ENCODE measurements at regions not wholly inside any gene's neighbourhood (a gene's known extent, or its start where the extent isn't known, plus 50 kb on each side); places are given as distances from the start of the nearest gene placed in this dataset.

DNA sequence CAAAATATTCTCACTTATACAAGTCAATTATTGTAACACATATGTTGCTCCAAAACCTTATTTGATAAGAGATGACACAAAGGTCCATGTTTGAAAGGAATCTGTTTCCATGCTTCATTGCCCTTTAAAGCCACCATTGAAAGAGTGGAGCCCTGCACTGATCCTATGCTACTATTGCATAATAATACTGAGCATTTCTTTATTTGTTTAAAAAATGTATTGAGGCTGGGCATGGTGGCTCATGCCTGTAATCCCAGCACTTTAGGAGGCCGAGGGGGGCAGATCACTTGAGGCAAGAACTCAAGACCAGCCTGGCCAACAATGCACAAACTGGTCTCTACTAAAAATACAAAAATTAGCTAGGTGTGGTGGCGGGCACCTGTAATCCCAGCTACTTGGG, 178.8 kb upstream of the STARD13 start:
- H3K9me3 Mint-ChIP-seq: peaks cover 11% of the 10 kb centered on the region in 2 experiments; a peak in 4 of 5 replicates
- Histone ChIP-seq H4K20me1 (ENCODE audit: control insufficient read depth, insufficient read depth, insufficient read length) (no peaks in the 10 kb centered on the region), H2AK5ac (ENCODE audit: insufficient read length, low read length) (no peak overlapping the region), H2BK15ac (ENCODE audit: low read depth, low read length) (no peak overlapping the region), H3K4ac (ENCODE audit: low read depth, low read length) (no peak overlapping the region), H2BK5ac (ENCODE audit: insufficient read length, low read length) (no peak overlapping the region), H3K27ac (ENCODE audit: insufficient read length, low read depth, low read length) (no peak overlapping the region), H2BK120ac (ENCODE audit: low read depth, low read length, poor library complexity, severe bottlenecking) (no peak overlapping the region), H3T11ph (ENCODE audit: low read length) (no peak overlapping the region), H3K23ac (ENCODE audit: insufficient read length, low read depth, low read length) (no peak overlapping the region), H3K79me2 (ENCODE audit: insufficient read depth, low read length) (no peaks in the 10 kb centered on the region), H3K4me2 (ENCODE audit: insufficient read depth, insufficient read length, low read length) (no peak overlapping the region), H3K18ac (ENCODE audit: insufficient read length, low read depth, low read length) (no peak overlapping the region), H3K9ac (ENCODE audit: extremely low read depth, insufficient read length, low read length) (no peak overlapping the region), H3K56ac (ENCODE audit: insufficient read length, low read depth, low read length) (no peak overlapping the region), H4K5ac (ENCODE audit: insufficient read length, low read depth, low read length) (no peak overlapping the region), H2BK20ac (ENCODE audit: low read depth, low read length, poor library complexity, severe bottlenecking) (no peak overlapping the region), H2AFZ (ENCODE audit: low read length) (no peak overlapping the region), H3K23me2 (ENCODE audit: insufficient read length, low read depth, low read length, poor library complexity, severe bottlenecking) (no peaks in the 10 kb centered on the region), H3K9me3 (ENCODE audit: control insufficient read depth, low read depth, low read length) (no peaks in the 10 kb centered on the region), H4K8ac (replicated peaks; ENCODE audit: insufficient read length, low read depth, low read length) (no peak overlapping the region), H3K4me1 (ENCODE audit: insufficient read depth, low read length) (no peaks in the 10 kb centered on the region), H3K27me3 (ENCODE audit: insufficient read depth, low read length) (no peaks in the 10 kb centered on the region), H3K14ac (ENCODE audit: insufficient read depth, low read length) (no peak overlapping the region), H3K79me1 (ENCODE audit: insufficient read depth, low read depth, low read length, poor library complexity, severe bottlenecking) (no peaks in the 10 kb centered on the region), H2BK12ac (ENCODE audit: insufficient read length, low read depth, low read length) (no peak overlapping the region), H4K91ac (ENCODE audit: insufficient read length, low read depth, low read length) (no peak overlapping the region)
- H3K4me1 Mint-ChIP-seq: no peaks in the 10 kb centered on the region
- DNase-seq: no peak
- no peak for TF ChIP-seq CTCF (conservative IDR thresholded peaks at IDR 0.05)
- no peaks in the 10 kb centered on the region for H3K27me3 Mint-ChIP-seq (ENCODE audit: low read depth)
- no CpG with 5 or more reads among the region's 2 CpGs for WGBS (ENCODE audit: extremely low coverage, insufficient read length, low lambda C conversion rate)
- no peak overlapping the region for H3K27ac Mint-ChIP-seq
- no peak overlapping the region for H3K4me3 Mint-ChIP-seq
- H3K36me3 Mint-ChIP-seq (ENCODE audit: insufficient read depth in 1 of 3, low read depth in 3 of 3): peaks cover 0 to 9% (median 0%) of the 10 kb centered on the region in 3 experiments; a peak in 3 of 7 replicates
